ENCODE measurements at regions not wholly inside any gene's neighbourhood (a gene's known extent, or its start where the extent isn't known, plus 50 kb on each side); places are given as distances from the start of the nearest gene placed in this dataset.
"Not testable (repeated sequence)": the region's sequence is repeated elsewhere in the genome, so short reads cannot be mapped to it uniquely, and the experiment has no call there.

DNA sequence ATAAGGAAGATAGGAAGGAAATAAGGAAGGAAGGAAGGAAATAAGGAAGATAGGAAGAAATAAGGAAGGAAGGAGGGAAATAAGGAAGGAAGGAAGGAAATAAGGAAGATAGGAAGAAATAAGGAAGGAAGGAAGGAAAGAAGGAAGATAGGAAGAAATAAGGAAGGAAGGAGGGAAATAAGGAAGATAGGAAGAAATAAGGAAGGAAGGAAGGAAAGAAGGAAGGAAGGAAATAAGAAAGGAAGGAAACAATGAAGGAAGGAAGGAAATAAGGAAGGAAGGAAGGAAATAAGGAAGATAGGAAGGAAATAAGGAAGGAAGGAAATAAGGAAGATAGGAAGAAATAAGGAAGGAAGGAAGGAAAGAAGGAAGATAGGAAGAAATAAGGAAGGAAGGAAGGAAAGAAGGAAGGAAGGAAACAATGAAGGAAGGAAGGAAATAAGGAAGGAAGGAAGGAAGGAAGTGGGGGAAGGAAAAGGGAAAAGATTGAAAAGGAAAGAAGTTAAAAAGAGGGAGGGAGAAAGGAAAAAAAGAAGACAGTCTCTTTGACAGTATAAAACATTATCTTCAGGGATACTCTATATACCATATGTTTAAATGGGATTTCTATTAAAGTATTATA, 227.1 kb downstream of the SP3 start:
- not testable (repeated sequence) for DNase-seq (ENCODE audit: low read depth)

DNA sequence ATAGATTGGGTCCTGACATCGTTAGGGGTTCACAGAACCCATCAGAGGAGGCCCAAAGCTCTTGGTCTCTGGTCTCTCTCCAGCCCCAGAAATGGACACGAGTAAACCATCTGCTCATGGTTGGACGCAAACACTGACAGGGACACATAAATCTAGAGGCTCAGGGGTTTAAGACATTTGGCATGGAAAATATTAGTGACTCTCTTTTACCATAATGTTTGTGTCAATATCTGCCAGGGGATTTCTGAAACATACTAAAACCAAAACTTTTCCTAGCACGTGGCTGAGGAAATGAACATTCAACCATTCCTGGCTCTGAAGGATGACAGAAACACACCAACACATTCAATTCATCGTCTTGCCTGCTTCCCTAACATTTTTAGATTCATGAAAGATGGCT, 226.2 kb downstream of the SP3 start:
- DNase-seq (ENCODE audit: low read depth): no peak

DNA sequence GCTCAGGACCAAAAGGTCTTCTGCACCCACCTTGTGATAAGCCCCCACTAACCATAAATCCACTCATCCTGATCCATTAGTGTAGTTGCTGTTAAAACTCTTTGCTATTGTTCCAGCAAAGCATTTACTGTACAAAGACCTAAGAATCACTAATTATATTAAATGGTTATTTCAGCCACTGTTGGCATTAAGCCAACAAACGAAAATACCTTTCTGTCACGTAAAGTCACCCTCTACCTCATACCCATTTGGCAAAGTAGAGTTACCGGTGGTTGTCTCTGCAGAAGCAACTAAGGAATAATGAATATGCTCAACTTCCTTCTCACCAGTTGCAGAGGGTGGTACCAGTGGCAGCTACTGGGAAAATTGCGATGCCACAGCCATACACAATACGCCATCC, 224.5 kb downstream of the SP3 start:
- no peak for DNase-seq (ENCODE audit: low read depth)

DNA sequence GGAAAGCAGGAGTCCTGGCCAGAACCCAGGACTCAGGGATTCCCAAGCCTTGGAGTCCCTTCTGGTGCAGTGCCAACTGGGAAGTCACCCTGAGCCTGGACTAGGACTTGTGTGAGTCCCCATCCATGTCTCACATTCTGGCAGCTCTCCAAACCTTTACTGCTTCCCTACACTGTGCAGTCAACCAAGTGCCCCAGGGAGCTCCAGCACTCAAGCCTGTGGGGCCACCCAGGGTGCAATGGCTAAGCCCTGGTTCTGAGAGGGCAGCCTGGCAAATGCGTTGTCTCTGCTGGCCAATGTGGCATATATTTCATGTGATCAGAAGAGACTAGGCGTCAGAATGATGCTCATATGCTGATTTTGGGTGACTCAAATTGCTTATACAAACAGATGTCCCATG, 223.4 kb downstream of the SP3 start:
- no peak for DNase-seq (ENCODE audit: low read depth)

DNA sequence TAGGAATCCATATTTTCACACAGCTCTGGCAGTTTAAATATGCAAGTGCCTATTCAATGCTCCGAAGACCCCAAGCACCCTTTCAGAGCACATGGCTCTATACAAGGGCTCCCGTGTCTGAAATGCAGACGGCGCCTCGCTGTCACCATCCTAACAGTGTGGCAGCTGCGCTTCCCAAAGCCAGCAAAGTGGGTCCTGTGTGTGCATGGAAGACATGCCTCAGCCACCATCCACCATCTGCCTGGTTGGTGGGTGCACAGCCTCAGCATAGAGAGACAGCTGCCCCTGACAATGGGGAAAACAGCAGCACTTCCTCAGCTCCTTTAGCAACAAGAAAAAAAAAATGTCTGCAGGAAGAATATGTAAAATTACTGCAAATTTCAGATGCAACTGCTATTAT, 218.1 kb downstream of the SP3 start:
- DNase-seq (ENCODE audit: low read depth): no peak

DNA sequence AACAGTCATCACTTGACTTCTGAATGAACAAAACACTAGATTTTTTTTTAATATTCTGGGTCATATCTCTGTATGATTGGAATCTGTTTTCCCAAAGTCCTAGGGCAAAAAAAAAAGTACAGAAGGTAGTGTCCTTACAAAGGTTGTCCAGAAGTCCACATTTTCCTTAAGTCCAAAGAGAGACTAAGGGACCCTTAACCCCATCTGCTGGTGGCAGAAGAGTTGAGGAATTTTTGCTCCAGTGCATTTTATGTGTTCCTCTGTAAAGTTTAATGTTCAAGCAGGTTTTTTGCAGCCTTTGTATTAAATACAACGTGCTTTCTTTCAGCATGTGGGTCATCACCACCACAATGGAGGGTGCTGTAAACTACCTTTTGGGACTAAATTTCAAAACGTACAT, 215.9 kb downstream of the SP3 start:
- DNase-seq (ENCODE audit: low read depth): peak; percentile 20

GRCh38 chr2:173750353-173750801, 214.8 kb downstream of the SP3 start:
- DNase-seq (ENCODE audit: low read depth): peak; percentile 5

DNA sequence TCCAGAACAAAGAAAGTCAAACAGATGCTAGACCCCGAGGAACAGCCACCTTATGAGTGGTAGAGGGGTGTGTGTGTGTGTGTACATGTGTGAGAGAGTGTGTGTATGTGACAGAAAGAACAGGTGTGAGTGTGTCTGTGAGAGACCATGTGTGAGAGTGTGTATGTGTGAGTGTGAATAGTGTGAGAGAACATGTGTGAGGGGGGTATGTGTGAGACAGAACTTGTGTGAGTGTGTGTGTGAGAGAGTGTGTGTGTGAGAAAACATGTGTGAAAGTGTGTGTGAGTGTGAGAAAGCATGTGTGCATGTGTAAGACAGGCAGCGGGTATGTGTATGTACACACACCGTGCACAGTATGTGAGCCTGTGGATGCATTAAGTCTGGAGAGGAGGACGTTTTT, 214.3 kb downstream of the SP3 start:
- DNase-seq (ENCODE audit: low read depth): no peak

DNA sequence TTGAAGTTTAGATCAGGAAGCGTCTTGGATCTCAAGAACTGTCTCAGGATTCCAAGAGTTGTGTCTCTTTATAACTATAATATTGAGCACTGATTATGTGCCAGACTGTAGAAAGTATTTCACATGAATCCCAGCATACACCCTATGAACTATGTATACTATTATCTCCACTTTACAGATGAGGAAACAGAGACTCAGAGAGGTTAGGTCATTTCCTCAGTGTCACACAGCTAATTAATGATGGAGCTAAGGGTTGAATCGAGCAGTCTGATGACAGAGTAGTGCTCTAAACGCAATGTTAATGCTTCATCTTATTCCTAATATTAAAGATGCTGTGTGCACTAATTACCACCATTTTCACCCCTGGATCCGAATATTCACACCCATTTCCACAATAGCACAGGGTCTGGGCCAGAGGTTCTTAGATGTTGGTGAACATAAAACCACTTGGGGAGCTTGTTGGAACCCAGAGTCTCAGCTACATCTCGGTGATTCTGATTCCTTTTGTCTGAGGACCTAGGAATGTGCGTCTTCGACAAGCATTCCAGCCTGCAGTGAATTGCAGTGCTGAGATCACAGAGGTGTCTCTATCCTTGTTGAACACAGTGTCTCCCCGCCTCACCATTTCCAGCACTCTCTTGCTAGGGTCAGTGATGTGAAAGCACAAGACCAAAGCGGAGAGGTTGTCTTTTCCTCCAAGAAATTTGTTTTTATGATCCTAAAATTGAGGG, 213.8 kb downstream of the SP3 start:
- DNase-seq (ENCODE audit: low read depth): no peak

GRCh38 chr2:173752152-173752551, 213.0 kb downstream of the SP3 start:
- peak; percentile 2 for DNase-seq (ENCODE audit: low read depth)

GRCh38 chr2:173753441-173753840, 211.7 kb downstream of the SP3 start:
- DNase-seq (ENCODE audit: low read depth): no peak

- no peak for DNase-seq (ENCODE audit: low read depth)
These were observed 211.0 kb downstream of the SP3 start for GRCh38 chr2:173754165-173754564.

DNA sequence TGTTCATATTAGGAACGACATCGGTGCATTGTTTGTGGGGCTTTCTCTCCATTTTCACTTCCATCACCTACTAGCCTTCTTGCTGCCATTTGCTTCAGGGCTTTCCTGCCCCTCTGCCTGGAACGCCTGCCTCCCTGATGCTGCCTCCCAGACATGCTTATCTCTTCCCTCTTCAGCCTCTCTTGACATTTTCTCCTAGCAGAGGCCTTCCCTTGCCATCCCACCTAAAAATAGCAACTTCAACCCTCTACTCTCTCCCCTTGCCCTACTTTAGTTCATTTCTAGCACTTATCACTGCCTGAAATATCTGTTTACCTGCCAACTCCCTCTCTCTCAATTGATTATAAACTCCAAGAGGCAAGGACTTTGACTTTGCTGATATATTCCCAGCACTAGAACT, 210.3 kb downstream of the SP3 start:
- DNase-seq (ENCODE audit: low read depth): no peak

DNA sequence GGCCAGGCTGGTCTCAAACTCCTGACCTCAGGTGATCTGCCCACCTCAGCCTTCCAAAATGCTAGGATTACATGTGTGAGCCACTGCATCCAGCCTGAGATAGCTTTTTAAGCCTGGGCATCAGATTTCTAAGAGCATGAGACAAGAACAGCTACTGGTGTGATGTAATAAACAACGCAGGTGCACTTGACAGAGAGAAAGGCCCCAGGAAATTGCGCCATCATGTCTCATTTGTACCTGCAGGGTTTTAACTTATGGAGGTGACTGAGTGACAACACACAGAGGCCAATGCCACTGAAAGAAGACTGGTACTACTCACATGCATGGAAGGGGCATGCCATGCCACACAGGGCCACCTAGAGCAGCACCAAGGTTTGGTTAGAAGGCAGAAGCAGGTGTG, 209.4 kb downstream of the SP3 start:
- DNase-seq (ENCODE audit: low read depth): no peak

DNA sequence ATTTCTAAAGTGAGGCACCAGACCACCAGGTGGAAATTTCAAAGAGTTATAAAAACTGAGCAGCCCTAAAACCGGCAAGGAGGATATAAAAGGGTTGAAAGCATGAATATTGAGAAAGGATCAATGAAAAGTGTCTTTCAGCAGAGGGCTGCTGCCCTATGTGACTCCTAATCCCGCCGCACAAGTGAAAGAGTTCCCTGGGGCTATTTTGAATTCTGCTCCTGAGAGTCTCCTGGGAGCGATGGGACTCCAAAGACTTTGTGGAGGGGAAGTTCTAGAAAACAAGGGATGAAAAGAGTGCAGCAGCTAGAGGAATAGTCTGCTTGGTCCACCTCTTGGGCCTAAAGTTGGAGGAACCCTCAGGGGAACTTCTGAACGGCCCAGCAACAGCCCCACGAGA, 205.2 kb downstream of the SP3 start:
- DNase-seq (ENCODE audit: low read depth): no peak

GRCh38 chr2:173760553-173760952, 204.6 kb downstream of the SP3 start:
- DNase-seq (ENCODE audit: low read depth): peak; percentile 1

- no peak for DNase-seq (ENCODE audit: low read depth)
These were observed 203.5 kb downstream of the SP3 start for GRCh38 chr2:173761603-173762119.

- no peak for DNase-seq (ENCODE audit: low read depth)
These were observed 203.0 kb downstream of the SP3 start for GRCh38 chr2:173762221-173762620.

DNA sequence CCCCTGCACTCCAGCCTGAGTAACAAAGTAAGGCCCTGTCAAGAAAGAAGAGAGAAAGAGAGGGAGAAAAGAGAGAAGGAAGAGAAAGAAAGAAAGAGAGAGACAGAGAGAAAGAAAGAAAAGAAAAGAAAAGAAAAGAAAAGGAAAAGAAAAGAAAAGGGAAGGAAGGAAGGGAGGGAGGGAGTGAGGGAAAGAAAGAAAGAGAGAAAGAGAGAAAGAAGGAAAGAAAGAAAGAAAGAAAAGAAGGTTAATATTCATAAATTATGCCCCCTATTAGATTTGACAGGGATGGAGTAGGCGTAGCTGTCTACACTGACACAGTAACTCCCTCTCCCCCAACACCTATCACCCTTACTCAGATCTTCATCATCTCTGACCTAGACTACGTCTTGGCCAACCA, 202.3 kb downstream of the SP3 start:
- DNase-seq (ENCODE audit: low read depth): no peak

DNA sequence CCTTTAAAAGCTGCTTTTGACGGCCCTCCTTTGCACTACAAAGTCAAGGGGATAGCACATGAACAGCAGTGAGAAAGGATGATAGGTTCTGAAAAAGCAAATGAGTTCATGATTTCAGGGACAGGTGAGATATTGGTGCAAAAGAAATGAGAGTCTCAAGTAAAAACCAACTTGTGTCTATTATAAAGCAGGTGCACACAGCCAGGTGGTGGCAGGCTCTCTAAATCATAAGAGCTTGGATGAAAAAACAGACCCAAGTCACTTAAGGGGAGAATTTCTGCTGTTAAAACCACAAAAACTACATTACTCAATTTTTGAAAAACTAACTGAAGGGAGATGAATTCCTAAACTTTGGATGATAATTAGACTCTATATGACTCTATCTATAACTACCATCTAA, 201.5 kb downstream of the SP3 start:
- DNase-seq (ENCODE audit: low read depth): no peak

DNA sequence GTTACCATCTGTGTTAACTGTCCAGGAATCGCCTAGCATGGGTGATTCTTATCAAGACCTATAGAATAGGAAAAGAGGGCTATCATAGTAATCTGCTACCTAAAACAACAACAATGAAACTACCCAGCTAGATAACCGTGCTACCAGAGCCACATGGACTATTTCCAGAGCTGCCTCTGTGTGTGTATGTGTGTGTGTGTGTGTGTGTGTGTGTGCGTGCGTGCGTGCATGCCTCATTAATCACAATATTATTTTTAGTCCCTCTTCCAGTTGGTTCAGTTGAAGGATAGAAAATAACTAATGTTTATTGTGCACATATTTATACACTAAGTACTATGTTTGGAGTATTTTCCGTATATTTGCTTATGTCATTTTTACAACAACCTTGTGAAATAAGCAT, 201.1 kb downstream of the SP3 start:
- no peak for DNase-seq (ENCODE audit: low read depth)

GRCh38 chr2:173766537-173767289, 198.5 kb downstream of the SP3 start:
- no peak for DNase-seq (ENCODE audit: low read depth)

Measured in amniotic epithelial cell (primary cell).